Activated CD4-positive, alpha-beta T cell treated with anti-CD3 and anti-CD28 coated beads, Interleukin-2, amount 10 ng/mL, durations not matched to agents 7 days and 5 days (primary cell): ENCODE measurements at regions not wholly inside any gene's neighbourhood (a gene's known extent, or its start where the extent isn't known, plus 50 kb on each side); places are given as distances from the start of the nearest gene placed in this dataset.

Experiments
- CTCF ChIA-PET: fragments of 350-600 bp; sonication (Branson Sonifier 250); formaldehyde crosslinking; loops from one replicate; lab custom pipeline; 2021; ENCODE audit warnings: antibody characterized with exemption; lab: Charles Lee
- POLR2A ChIA-PET: fragments of 350-600 bp; sonication (Branson Sonifier 250); formaldehyde crosslinking; loops from one replicate; lab custom pipeline; 2021; ENCODE audit warnings: antibody characterized with exemption; lab: Charles Lee
- DNase-seq: peaks from one replicate; pipeline ENCODE4 v3.0.0-alpha.2; 2020
- H3K27ac Mint-ChIP-seq: one replicate; pipeline ENCODE4 v1.8.0; 2021; ENCODE audit warnings: mild to moderate bottlenecking, moderate library complexity, mixed read lengths
- H3K27me3 Mint-ChIP-seq: one replicate; pipeline ENCODE4 v1.8.0; 2021; ENCODE audit warnings: mixed read lengths
- H3K36me3 Mint-ChIP-seq: one replicate; pipeline ENCODE4 v1.8.0; 2021; ENCODE audit warnings: low read depth, mixed read lengths
- H3K4me1 Mint-ChIP-seq: one replicate; pipeline ENCODE4 v1.8.0; 2021; ENCODE audit warnings: mixed read lengths
- H3K4me3 Mint-ChIP-seq: one replicate; pipeline ENCODE4 v1.8.0; 2021; ENCODE audit warnings: mild to moderate bottlenecking, moderate library complexity, mixed read lengths
- H3K9me3 Mint-ChIP-seq: one replicate; pipeline ENCODE4 v1.8.0; 2021; ENCODE audit warnings: mixed read lengths

- DNase-seq: no peak
- Mint-ChIP-seq H3K4me1 (no peaks in the 10 kb centered on the region), H3K36me3 (no peaks in the 10 kb centered on the region), H3K4me3 (no peak overlapping the region), H3K9me3 (no peaks in the 10 kb centered on the region), H3K27ac (no peak overlapping the region), H3K27me3 (no peaks in the 10 kb centered on the region)
- POLR2A ChIA-PET: no interaction called here
- CTCF ChIA-PET: no interaction called here
These were observed 524.2 kb downstream of the SPATA31D1 start for GRCh38 chr9:82512728-82513127.

GRCh38 chr9:82513242-82513751 lies 524.7 kb downstream of the SPATA31D1 start:
- CTCF ChIA-PET: no interaction called here
- POLR2A ChIA-PET: no interaction called here
- Mint-ChIP-seq H3K36me3 (no peaks in the 10 kb centered on the region), H3K27ac (no peak overlapping the region), H3K9me3 (no peaks in the 10 kb centered on the region), H3K27me3 (no peaks in the 10 kb centered on the region), H3K4me1 (no peaks in the 10 kb centered on the region), H3K4me3 (no peak overlapping the region)
- DNase-seq: no peak

- Mint-ChIP-seq H3K36me3 (no peaks in the 10 kb centered on the region), H3K9me3 (no peaks in the 10 kb centered on the region), H3K4me1 (no peaks in the 10 kb centered on the region), H3K4me3 (no peak overlapping the region), H3K27ac (no peak overlapping the region), H3K27me3 (no peaks in the 10 kb centered on the region)
- CTCF ChIA-PET: no interaction called here
- DNase-seq: no peak
- POLR2A ChIA-PET: no interaction called here
These were observed 525.6 kb downstream of the SPATA31D1 start for GRCh38 chr9:82513976-82514735.

DNA sequence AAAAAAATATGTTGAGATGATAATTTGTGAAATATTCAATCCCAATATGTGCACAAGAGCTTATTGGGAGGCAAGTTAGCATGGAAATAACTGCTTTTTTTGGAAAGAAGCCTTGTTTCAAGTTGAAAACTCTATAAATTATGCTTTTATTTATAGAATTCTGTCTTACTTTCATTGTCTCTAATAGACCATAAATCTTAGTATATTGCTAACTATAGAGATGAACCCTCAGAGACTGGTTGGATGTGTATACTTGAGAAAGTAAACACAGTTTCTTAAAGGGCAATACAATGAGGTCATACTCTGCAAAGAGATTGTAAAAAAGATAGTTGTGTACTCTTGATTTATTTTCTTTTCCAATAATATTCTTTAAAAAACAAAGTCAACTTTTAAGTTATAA lies 530.3 kb downstream of the SPATA31D1 start:
- DNase-seq: no peak
- Mint-ChIP-seq H3K9me3 (no peaks in the 10 kb centered on the region), H3K4me1 (no peaks in the 10 kb centered on the region), H3K27me3 (no peaks in the 10 kb centered on the region), H3K27ac (no peak overlapping the region), H3K4me3 (no peak overlapping the region), H3K36me3 (no peaks in the 10 kb centered on the region)
- ChIA-PET CTCF (no interaction called here), POLR2A (no interaction called here)

DNA sequence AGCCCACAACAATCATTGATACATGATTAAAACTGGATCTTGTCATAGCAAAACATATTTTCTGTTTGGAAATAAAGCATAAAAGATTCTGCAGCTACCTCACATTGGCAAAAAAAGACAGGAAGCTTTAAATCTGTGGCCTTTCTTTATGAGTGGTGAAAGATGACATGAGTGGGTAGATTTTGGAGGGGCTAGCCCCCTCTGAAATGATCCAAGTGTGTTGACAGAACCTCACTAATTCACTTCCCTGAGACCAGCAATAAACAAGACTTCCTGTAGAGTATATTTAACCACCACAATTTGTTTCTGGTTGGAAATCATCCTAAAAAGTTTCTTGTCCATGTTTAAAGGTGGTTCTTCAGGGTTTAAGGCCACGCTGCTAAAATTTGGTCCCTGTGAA lies 530.8 kb downstream of the SPATA31D1 start:
- Mint-ChIP-seq H3K36me3 (no peaks in the 10 kb centered on the region), H3K27ac (no peak overlapping the region), H3K9me3 (no peaks in the 10 kb centered on the region), H3K4me1 (no peaks in the 10 kb centered on the region), H3K27me3 (no peaks in the 10 kb centered on the region), H3K4me3 (no peak overlapping the region)
- ChIA-PET POLR2A (no interaction called here), CTCF (no interaction called here)
- no peak for DNase-seq

DNA sequence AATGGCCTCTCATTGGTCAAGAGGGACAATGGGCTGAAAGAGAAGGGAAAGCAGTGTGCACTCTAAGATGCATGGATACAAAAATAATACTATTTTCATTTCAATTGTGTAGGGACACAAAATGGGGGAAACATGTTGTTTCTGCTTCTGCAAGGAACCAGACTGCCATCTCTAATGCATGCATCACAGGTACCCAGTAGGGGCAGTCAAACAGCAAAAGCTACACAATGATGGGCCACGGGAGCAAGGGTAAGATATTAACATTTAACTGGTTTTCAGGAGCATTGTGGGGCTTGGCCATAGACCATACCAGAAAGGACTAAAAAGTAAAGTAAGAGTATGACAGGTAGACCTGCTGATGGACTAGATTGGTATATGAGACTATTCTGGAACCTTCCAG lies 535.8 kb downstream of the SPATA31D1 start:
- no peak for DNase-seq
- Mint-ChIP-seq H3K9me3 (peaks cover 16% of the 10 kb centered on the region), H3K4me3 (no peak overlapping the region), H3K36me3 (no peaks in the 10 kb centered on the region), H3K4me1 (no peaks in the 10 kb centered on the region), H3K27me3 (no peaks in the 10 kb centered on the region), H3K27ac (no peak overlapping the region)
- ChIA-PET CTCF (no interaction called here), POLR2A (no interaction called here)

- no peaks in the 10 kb centered on the region for H3K4me1 Mint-ChIP-seq
- H3K9me3 Mint-ChIP-seq: peaks cover 16% of the 10 kb centered on the region
- no peak overlapping the region for H3K27ac Mint-ChIP-seq
- POLR2A ChIA-PET: no interaction called here
- CTCF ChIA-PET: no interaction called here
- no peaks in the 10 kb centered on the region for H3K36me3 Mint-ChIP-seq
- H3K4me3 Mint-ChIP-seq: no peak overlapping the region
- no peak for DNase-seq
- no peaks in the 10 kb centered on the region for H3K27me3 Mint-ChIP-seq
These were observed 536.4 kb downstream of the RASEF start for GRCh38 chr9:82526577-82526976.

- H3K27me3 Mint-ChIP-seq: no peaks in the 10 kb centered on the region
- no peaks in the 10 kb centered on the region for H3K4me1 Mint-ChIP-seq
- no peaks in the 10 kb centered on the region for H3K36me3 Mint-ChIP-seq
- no peak for DNase-seq
- H3K27ac Mint-ChIP-seq: no peak overlapping the region
- peaks cover 10% of the 10 kb centered on the region for H3K9me3 Mint-ChIP-seq
- no peak overlapping the region for H3K4me3 Mint-ChIP-seq
- CTCF ChIA-PET: no interaction called here
- POLR2A ChIA-PET: no interaction called here
These were observed 531.1 kb downstream of the RASEF start for GRCh38 chr9:82531795-82532194.

- CTCF ChIA-PET: no interaction called here
- POLR2A ChIA-PET: interaction anchor here (0.6 kb wide), 1 partner anchor 9 kb away, joined by 3 read pairs; no protein-coding TSS in a partner anchor
- Mint-ChIP-seq H3K9me3 (peaks cover 7% of the 10 kb centered on the region), H3K27me3 (no peaks in the 10 kb centered on the region), H3K4me3 (no peak overlapping the region), H3K27ac (no peak overlapping the region), H3K36me3 (no peaks in the 10 kb centered on the region), H3K4me1 (no peaks in the 10 kb centered on the region)
- no peak for DNase-seq
These were observed 530.3 kb downstream of the RASEF start for GRCh38 chr9:82532504-82533180.

DNA sequence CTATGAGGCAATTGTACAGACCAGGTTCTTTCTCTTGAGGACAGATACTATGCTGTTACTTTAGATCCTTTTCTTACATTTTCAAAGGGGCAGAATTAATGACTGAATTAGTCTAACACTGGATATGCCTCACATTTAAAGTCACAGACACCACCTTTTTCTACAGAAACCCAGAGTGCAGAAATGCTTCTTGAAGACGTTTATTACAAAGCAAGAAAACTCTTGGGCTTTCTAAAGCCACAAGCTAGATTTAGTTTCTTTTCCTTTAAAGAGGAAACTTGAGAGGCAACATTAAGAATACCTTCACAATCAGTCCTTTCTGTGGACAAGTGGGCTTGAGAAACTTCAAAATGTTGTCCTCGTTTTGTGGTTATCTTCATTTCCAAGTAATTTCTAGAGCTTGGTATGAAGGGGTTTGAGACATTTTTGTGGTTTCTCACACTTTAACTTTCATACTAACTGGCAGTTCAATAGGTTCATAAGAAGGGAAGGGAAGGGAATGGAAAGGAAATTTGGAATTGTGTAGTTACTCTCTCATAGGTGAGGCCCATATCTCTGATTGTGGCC lies 527.4 kb downstream of the RASEF start:
- ChIA-PET POLR2A (no interaction called here), CTCF (no interaction called here)
- H3K27ac Mint-ChIP-seq: no peak overlapping the region
- no peak overlapping the region for H3K4me3 Mint-ChIP-seq
- H3K4me1 Mint-ChIP-seq: no peaks in the 10 kb centered on the region
- DNase-seq: no peak
- H3K27me3 Mint-ChIP-seq: no peaks in the 10 kb centered on the region
- no peaks in the 10 kb centered on the region for H3K36me3 Mint-ChIP-seq
- H3K9me3 Mint-ChIP-seq: no peaks in the 10 kb centered on the region

- H3K27ac Mint-ChIP-seq: no peak overlapping the region
- no peak overlapping the region for H3K4me3 Mint-ChIP-seq
- no peaks in the 10 kb centered on the region for H3K9me3 Mint-ChIP-seq
- no peaks in the 10 kb centered on the region for H3K36me3 Mint-ChIP-seq
- no peaks in the 10 kb centered on the region for H3K4me1 Mint-ChIP-seq
- H3K27me3 Mint-ChIP-seq: no peaks in the 10 kb centered on the region
- POLR2A ChIA-PET: no interaction called here
- CTCF ChIA-PET: no interaction called here
- DNase-seq: no peak
These were observed 524.3 kb downstream of the RASEF start for GRCh38 chr9:82538634-82539033.

GRCh38 chr9:82539146-82539545 lies 523.8 kb downstream of the RASEF start:
- H3K27me3 Mint-ChIP-seq: no peaks in the 10 kb centered on the region
- H3K4me3 Mint-ChIP-seq: no peak overlapping the region
- no peak for DNase-seq
- ChIA-PET POLR2A (no interaction called here), CTCF (no interaction called here)
- H3K36me3 Mint-ChIP-seq: no peaks in the 10 kb centered on the region
- no peak overlapping the region for H3K27ac Mint-ChIP-seq
- no peaks in the 10 kb centered on the region for H3K4me1 Mint-ChIP-seq
- H3K9me3 Mint-ChIP-seq: no peaks in the 10 kb centered on the region

- Mint-ChIP-seq H3K4me1 (no peaks in the 10 kb centered on the region), H3K27ac (no peak overlapping the region), H3K9me3 (no peaks in the 10 kb centered on the region), H3K27me3 (no peaks in the 10 kb centered on the region), H3K4me3 (no peak overlapping the region), H3K36me3 (no peaks in the 10 kb centered on the region)
- ChIA-PET POLR2A (no interaction called here), CTCF (no interaction called here)
- DNase-seq: no peak
These were observed 522.9 kb downstream of the RASEF start for GRCh38 chr9:82539856-82540579.
